Naive thymus-derived CD8-positive, alpha-beta T cell (primary cell): ENCODE measurements at regions not wholly inside any gene's neighbourhood (a gene's known extent, or its start where the extent isn't known, plus 50 kb on each side); places are given as distances from the start of the nearest gene placed in this dataset.

ENCODE experiments used
- ATAC-seq, 2 donors: fragments of 150-1000 bp; cut with Tn5 transposase in 1 of 2; sonication (Bioruptor Pico), chemical (Tn5 transposase) in 1 of 2; 1 replicate in 1 of 2; 2 replicates in 1 of 2; pipeline ENCODE4 v1.10.0; 2021; ENCODE audit warnings: mild to moderate bottlenecking in 2 of 2, moderate library complexity in 2 of 2
- POLR2A ChIA-PET: fragments of 350-600 bp; sonication (Branson Sonifier 250); formaldehyde crosslinking; loops from one replicate; lab custom pipeline; 2021; ENCODE audit warnings: antibody characterized with exemption; lab: Charles Lee
- DNase-seq, 10 donors: peaks; one replicate each; pipeline versions ENCODE4 v3.0.0 to v3.0.0-alpha.2; 2020 to 2022
- H3K27ac Mint-ChIP-seq, 10 donors: one replicate each; pipeline ENCODE4 v1.8.0; 2020 to 2022; ENCODE audit warnings: mild to moderate bottlenecking in 10 of 10, mixed read lengths in 10 of 10, moderate library complexity in 4 of 10, inconsistent platforms in 1 of 10
- H3K27me3 Mint-ChIP-seq, 5 donors: one replicate each; pipeline ENCODE4 v1.8.0; 2021 to 2022; ENCODE audit warnings: mixed read lengths in 5 of 5
- H3K36me3 Mint-ChIP-seq, 3 donors: one replicate each; pipeline ENCODE4 v1.8.0; 2020 to 2022; ENCODE audit warnings: mixed read lengths in 3 of 3, mild to moderate bottlenecking in 2 of 3, inconsistent platforms in 1 of 3
- H3K4me1 Mint-ChIP-seq, 4 donors: one replicate each; pipeline ENCODE4 v1.8.0; 2021 to 2022; ENCODE audit warnings: mixed read lengths in 4 of 4
- H3K4me3 Mint-ChIP-seq, 10 donors: one replicate each; pipeline ENCODE4 v1.8.0; 2020 to 2022; ENCODE audit warnings: mild to moderate bottlenecking in 10 of 10, mixed read lengths in 10 of 10, moderate library complexity in 6 of 10, inconsistent platforms in 1 of 10
- H3K9me3 Mint-ChIP-seq, 9 donors: one replicate each; pipeline ENCODE4 v1.8.0; 2020 to 2022; ENCODE audit warnings: mixed read lengths in 9 of 9, mild to moderate bottlenecking in 3 of 9, inconsistent platforms in 1 of 9, moderate library complexity in 1 of 9

DNA sequence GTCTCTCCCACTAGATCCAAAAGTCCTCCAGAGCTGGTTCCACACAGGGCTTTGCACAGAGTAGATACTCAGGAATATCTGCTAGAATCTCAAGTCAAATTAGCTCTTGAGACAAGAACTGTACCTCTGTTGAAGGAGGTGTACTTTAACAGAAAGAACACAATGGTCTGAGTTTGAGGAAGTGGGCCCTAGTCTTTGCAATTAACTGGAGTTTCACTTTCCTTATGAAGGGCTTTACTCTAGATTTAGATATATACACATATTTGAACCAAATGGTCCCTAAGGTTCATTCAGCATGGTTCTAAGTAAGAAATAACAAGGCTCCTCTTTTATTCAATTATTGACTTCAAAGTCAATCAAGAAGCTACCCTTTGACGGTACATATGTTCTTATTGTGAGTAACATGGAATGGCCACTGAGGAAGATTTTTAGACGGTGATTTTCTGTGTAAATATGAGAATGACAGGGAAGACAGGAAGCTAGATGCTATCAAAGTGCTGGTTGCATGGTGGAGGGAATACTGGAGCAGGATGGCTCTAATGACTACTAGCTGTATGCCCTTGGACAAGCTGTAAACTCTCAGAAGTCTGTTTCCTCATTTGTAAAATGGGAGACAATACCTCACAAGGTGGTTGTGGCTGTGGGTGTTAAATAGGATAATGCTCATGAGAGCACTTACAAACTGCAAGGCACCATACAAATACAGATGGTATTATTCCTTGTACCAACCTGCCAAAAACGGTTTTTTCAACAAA, 73.5 kb upstream of the SERTAD2 start:
- no peaks in the 10 kb centered on the region for H3K9me3 Mint-ChIP-seq
- POLR2A ChIA-PET, result interaction anchor here (0.6 to 3.1 kb wide), 16 partner anchors 9 to 119 kb away, joined by 3 to 52 read pairs (median 4); partner anchors contain the start of gene SERTAD2
- ATAC-seq (peak; percentile 52 to 62), DNase-seq (peak in 3 of 10 donors; percentile 14 to 42 (median 29))
- H3K27me3 Mint-ChIP-seq, result no peaks in the 10 kb centered on the region
- peak overlapping the region; percentile 54 to 78 (median 70) for H3K4me3 Mint-ChIP-seq
- H3K27ac Mint-ChIP-seq, result peak overlapping the region; percentile 67 to 96 (median 91)
- peaks cover 21 to 55% (median 50%) of the 10 kb centered on the region in 4 donors for H3K4me1 Mint-ChIP-seq
- no peaks in the 10 kb centered on the region for H3K36me3 Mint-ChIP-seq

DNA sequence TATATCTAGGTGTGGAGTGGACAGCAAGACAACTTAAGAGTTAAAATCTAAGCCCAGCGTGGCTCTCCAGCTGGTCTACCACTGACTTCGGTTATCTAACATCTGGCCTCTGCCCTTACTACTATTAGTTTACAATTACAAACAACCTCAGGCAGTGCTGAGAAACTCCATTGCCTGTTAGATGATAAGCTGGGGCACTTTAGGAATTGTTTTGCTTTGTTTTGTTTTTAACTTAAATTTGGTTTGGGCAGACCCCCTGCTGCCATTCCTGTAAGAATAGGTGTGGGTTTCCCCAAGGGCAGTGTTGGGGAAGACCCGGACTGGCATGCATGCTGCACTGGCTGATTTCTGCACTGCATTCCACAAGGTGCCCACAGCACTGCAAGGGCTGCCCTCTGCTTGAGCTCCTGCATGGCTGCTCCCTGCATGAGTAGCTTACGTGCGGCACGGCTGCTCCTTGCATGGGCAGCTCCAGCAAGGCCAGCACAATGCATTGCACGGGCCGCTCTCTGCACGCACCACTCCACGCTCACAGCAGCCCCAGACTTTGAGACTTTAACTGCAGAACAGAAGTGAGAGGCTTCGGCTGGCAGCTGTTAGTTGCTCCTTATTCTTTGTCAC, 74.2 kb upstream of the SERTAD2 start:
- no peak for DNase-seq
- Mint-ChIP-seq H3K27me3 (no peaks in the 10 kb centered on the region), H3K27ac (peak overlapping the region; percentile 67 to 96 (median 91)), H3K36me3 (no peaks in the 10 kb centered on the region), H3K4me1 (peaks cover 23 to 58% (median 50%) of the 10 kb centered on the region in 4 donors), H3K9me3 (no peaks in the 10 kb centered on the region), H3K4me3 (peak overlapping the region; percentile 30 to 78 (median 60))
- POLR2A ChIA-PET, result interaction anchor here (0.6 to 3.1 kb wide), 16 partner anchors 10 to 120 kb away, joined by 3 to 52 read pairs (median 4); partner anchors contain the start of gene SERTAD2
- ATAC-seq, result no peak

DNA sequence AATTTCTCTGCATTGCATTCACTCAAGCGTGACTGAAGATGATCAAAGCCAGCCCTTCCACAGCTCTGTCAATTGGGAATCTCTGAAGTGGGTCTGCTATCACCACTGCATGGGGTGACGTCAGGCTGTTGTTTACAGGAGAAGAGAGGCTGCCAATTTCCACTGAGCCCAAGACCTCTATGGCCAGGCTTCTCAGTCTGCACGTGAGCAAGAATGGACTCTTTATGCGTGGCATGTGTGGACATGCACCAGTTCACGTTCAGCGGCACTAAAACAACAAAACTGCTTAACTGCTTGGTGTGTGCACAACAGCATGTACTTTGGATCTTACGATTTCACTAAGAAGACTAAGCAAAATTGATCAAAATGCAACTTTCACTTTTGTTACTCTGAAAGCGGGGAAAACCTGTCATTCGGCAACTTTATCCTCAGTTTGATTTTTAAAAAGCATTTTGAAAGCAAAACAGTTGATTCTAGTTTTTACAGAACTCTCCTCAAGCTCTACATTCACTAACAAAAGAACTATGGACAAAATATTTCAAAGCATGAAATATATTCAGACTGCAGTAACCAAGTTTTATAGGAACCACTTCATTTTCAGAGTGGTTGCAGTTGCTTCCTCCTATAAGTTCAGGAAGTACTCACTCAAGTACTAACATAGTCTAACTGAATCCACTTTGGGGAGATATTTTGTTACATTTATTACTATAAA, 77.0 kb upstream of the SERTAD2 start:
- DNase-seq, result peak; percentile 17 to 67 (median 48)
- Mint-ChIP-seq H3K4me3 (peak overlapping the region; percentile 80 to 93 (median 90)), H3K27me3 (no peaks in the 10 kb centered on the region)

DNA sequence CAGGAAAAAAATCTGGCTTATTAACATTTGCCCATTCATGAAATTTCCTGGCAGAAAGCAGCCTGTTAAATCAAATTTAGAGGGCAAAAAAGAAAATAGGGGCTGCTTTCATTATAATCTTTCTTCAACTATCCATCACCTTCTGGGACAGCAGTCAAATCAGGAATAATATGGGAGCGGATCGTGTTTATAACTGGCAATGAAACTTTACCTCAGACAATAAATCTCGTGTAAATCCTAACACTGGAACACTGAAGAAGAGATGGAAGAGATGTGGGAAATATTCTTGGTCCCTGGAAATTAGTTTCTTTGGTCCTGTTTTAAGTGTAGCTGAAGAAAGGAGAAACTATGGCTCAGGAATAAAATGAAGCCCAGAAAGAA, 77.5 kb upstream of the SERTAD2 start:
- peaks cover 0 to 2% (median 0%) of the 10 kb centered on the region in 3 donors for H3K36me3 Mint-ChIP-seq
- no peaks in the 10 kb centered on the region for H3K27me3 Mint-ChIP-seq
- ATAC-seq, result no peak
- peak overlapping the region; percentile 80 to 93 (median 90) for H3K4me3 Mint-ChIP-seq
- peak overlapping the region; percentile 95 to 100 (median 98) for H3K27ac Mint-ChIP-seq
- H3K9me3 Mint-ChIP-seq, result no peaks in the 10 kb centered on the region
- POLR2A ChIA-PET, result interaction anchor here (0.8 to 4.7 kb wide), 6 partner anchors 18 to 87 kb away, joined by 3 to 47 read pairs (median 4); partner anchors contain the start of gene SERTAD2
- DNase-seq, result no peak
- H3K4me1 Mint-ChIP-seq, result peaks cover 25 to 58% (median 49%) of the 10 kb centered on the region in 4 donors

More for the DNA sequence above, 77.0 kb upstream of the SERTAD2 start:
- peak; percentile 86 for ATAC-seq
- peaks cover 0 to 2% (median 0%) of the 10 kb centered on the region in 3 donors for H3K36me3 Mint-ChIP-seq
- H3K27ac Mint-ChIP-seq, result peak overlapping the region; percentile 95 to 100 (median 98)
- no peaks in the 10 kb centered on the region for H3K9me3 Mint-ChIP-seq
- POLR2A ChIA-PET, result interaction anchor here (0.9 to 4.7 kb wide), 8 partner anchors 12 to 86 kb away, joined by 3 to 47 read pairs (median 4); partner anchors contain the start of gene SERTAD2
- peaks cover 25 to 62% (median 53%) of the 10 kb centered on the region in 4 donors for H3K4me1 Mint-ChIP-seq

DNA sequence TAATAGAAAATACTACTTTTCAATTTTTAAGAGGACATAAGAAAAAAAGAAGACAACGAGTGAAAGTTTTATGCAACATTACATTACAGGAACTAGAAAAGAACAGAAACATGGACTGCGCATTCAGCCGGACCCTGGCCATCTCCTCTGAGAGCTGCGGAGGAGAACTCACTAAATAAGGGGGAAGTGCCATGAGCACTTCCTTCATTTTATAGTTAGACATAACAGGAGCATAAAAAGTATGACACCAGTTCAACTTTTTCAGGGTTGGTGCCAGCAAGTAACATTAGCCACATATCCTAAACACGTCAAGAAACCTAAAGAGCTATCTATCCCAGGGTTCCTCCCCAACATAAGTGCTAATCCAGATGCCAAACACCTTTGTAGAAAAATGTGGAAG, 78.0 kb upstream of the SERTAD2 start:
- peak overlapping the region; percentile 95 to 100 (median 98) for H3K27ac Mint-ChIP-seq
- H3K36me3 Mint-ChIP-seq, result peaks cover 0 to 3% (median 0%) of the 10 kb centered on the region in 3 donors
- H3K4me1 Mint-ChIP-seq, result peaks cover 23 to 54% (median 44%) of the 10 kb centered on the region in 4 donors
- H3K4me3 Mint-ChIP-seq, result peak overlapping the region in 8 of 10 donors; percentile 81 to 93 (median 90)
- POLR2A ChIA-PET, result interaction anchor here (0.8 to 4.7 kb wide), 4 partner anchors 18 to 85 kb away, joined by 3 to 47 read pairs (median 20); partner anchors contain the start of gene SERTAD2
- H3K9me3 Mint-ChIP-seq, result no peaks in the 10 kb centered on the region
- H3K27me3 Mint-ChIP-seq, result no peaks in the 10 kb centered on the region
- ATAC-seq (no peak), DNase-seq (no peak)

DNA sequence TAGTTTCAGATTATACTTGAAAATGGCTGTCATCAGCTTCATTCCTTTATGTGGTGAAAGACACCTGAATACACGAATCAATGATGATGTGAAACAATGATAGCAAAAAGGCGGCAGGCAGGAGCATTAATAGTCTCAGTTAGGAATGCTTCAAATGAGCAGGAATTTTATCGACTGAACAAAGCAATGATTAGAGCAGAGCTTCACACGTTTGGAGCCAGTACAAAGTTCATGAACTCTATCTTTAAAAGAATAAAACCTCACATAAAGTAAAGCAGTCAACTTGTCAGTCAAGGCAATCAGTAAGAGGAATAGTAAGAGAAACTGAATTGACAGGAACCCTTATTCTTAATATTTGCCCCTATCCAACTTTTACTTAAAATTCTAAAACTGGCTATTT, 78.4 kb upstream of the SERTAD2 start:
- Mint-ChIP-seq H3K36me3 (peaks cover 0 to 4% (median 0%) of the 10 kb centered on the region in 3 donors), H3K27ac (peak overlapping the region; percentile 17 to 100 (median 96)), H3K4me3 (peak overlapping the region in 3 of 10 donors; percentile 12 to 90 (median 41)), H3K4me1 (peaks cover 20 to 52% (median 41%) of the 10 kb centered on the region in 4 donors), H3K27me3 (no peaks in the 10 kb centered on the region), H3K9me3 (no peaks in the 10 kb centered on the region)
- no peak for ATAC-seq
- POLR2A ChIA-PET, result interaction anchor here (0.8 to 4.7 kb wide), 4 partner anchors 17 to 86 kb away, joined by 3 to 47 read pairs (median 20); partner anchors contain the start of gene SERTAD2
- DNase-seq, result no peak

DNA sequence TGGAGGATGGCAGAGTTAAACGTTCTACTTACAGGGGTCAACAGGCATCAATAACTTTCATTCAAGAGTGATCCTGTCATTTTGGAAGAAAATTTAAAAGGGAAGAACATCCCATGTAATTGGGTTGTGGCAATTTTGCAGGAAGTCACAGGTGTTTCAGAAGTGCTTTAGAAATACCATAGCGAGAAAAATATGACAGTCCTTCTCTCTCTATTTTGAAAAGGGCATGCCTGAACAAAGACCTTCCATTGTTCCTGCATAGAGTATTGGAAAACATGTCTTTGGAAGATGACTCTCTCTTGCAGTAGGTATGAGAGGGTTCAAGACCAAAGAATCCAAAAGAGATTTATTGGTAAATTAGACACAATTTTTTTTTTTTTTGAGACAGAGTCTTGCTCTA, 81.8 kb upstream of the SERTAD2 start:
- Mint-ChIP-seq H3K9me3 (no peaks in the 10 kb centered on the region), H3K27ac (peak overlapping the region in 1 of 10 donors; percentile 63), H3K4me3 (no peak overlapping the region), H3K36me3 (peaks cover 0 to 4% (median 0%) of the 10 kb centered on the region in 3 donors), H3K4me1 (peaks cover 17 to 41% (median 31%) of the 10 kb centered on the region in 4 donors), H3K27me3 (no peaks in the 10 kb centered on the region)
- DNase-seq, result no peak
- ATAC-seq, result no peak
- POLR2A ChIA-PET, result interaction anchor here (2.1 kb wide), 1 partner anchor 12 kb away, joined by 15 read pairs; no protein-coding TSS in a partner anchor

DNA sequence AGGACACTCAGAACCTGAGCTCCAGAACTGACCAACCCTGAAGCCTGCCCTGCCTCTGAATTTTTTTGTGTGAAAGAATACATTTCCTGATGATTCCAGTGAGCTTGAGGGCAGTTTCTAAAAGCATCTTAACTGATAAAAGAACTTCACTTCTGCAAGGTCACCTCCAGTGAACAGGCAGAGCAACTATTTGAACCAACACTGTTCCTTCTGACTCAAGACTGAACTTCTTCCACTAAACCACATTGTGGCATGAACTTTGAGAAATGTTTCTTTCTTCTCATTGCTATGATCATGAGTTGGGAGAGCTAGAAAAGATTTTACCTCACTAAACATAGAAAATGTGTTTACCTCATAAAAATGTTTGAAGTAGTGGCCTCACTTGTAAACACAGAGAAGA, 83.8 kb upstream of the SERTAD2 start:
- peak overlapping the region in 3 of 10 donors; percentile 4 to 73 (median 37) for H3K27ac Mint-ChIP-seq
- H3K4me1 Mint-ChIP-seq, result peaks cover 8 to 21% (median 15%) of the 10 kb centered on the region in 4 donors
- peaks cover 0 to 4% (median 0%) of the 10 kb centered on the region in 3 donors for H3K36me3 Mint-ChIP-seq
- DNase-seq, result no peak
- ATAC-seq, result peak in 1 of 2 donors; percentile 36
- no peaks in the 10 kb centered on the region for H3K27me3 Mint-ChIP-seq
- no peaks in the 10 kb centered on the region for H3K9me3 Mint-ChIP-seq
- POLR2A ChIA-PET, result interaction anchor here (0.9 to 2.1 kb wide), 7 partner anchors 10 to 84 kb away, joined by 3 to 15 read pairs (median 4); partner anchors contain the start of gene SERTAD2
- no peak overlapping the region for H3K4me3 Mint-ChIP-seq

DNA sequence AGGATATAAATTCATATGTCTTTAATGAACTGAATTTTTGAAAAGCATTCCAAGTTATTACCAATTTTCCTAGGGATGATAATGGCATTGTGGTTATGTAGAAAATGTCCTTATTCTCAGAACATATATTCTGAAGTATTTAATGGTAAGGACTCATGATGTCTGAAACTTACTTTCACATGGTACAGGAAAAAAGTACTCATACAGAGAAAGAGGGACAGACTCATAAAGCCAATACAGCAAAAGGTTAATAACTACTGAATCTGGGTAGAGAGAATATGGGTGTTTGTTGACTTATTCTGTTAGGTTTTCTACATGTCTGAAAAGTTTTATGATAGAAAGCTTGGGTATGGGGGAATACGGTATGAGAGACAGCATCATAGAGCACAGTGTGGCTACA, 84.3 kb upstream of the SERTAD2 start:
- Mint-ChIP-seq H3K27me3 (no peaks in the 10 kb centered on the region), H3K4me1 (peaks cover 8 to 21% (median 15%) of the 10 kb centered on the region in 4 donors), H3K36me3 (peaks cover 0 to 4% (median 0%) of the 10 kb centered on the region in 3 donors), H3K27ac (peak overlapping the region in 1 of 10 donors; percentile 4), H3K4me3 (no peak overlapping the region), H3K9me3 (no peaks in the 10 kb centered on the region)
- POLR2A ChIA-PET, result interaction anchor here (0.9 to 1.9 kb wide), 5 partner anchors 11 to 83 kb away, joined by 3 to 6 read pairs (median 4); no protein-coding TSS in a partner anchor
- DNase-seq, result no peak
- no peak for ATAC-seq

DNA sequence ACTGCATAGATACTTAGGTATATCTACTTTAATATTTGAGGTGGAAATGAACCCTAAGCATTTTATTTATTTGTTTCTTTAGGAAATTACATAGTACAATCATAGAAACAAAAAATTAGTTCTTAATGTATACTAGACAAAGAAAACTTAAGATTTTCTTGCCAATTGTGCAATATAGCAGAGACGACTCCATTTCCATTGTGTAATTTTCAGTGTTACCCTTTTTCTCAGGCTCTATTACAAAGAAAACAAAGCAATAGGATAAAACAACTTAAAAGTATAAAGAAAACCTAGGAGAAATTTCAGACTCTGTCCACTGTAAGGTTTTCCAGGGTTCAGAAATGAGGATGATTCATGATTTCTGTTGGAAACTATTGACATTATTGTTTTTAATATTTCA, 89.0 kb upstream of the SERTAD2 start:
- H3K36me3 Mint-ChIP-seq, result no peaks in the 10 kb centered on the region
- peaks cover 5 to 14% (median 10%) of the 10 kb centered on the region in 4 donors for H3K4me1 Mint-ChIP-seq
- H3K27me3 Mint-ChIP-seq, result no peaks in the 10 kb centered on the region
- POLR2A ChIA-PET, result interaction anchor here (0.6 to 2.7 kb wide), 4 partner anchors 8 to 78 kb away, joined by 3 to 13 read pairs (median 4); no protein-coding TSS in a partner anchor
- no peaks in the 10 kb centered on the region for H3K9me3 Mint-ChIP-seq
- no peak overlapping the region for H3K27ac Mint-ChIP-seq
- H3K4me3 Mint-ChIP-seq, result no peak overlapping the region
- ATAC-seq (no peak), DNase-seq (no peak)

DNA sequence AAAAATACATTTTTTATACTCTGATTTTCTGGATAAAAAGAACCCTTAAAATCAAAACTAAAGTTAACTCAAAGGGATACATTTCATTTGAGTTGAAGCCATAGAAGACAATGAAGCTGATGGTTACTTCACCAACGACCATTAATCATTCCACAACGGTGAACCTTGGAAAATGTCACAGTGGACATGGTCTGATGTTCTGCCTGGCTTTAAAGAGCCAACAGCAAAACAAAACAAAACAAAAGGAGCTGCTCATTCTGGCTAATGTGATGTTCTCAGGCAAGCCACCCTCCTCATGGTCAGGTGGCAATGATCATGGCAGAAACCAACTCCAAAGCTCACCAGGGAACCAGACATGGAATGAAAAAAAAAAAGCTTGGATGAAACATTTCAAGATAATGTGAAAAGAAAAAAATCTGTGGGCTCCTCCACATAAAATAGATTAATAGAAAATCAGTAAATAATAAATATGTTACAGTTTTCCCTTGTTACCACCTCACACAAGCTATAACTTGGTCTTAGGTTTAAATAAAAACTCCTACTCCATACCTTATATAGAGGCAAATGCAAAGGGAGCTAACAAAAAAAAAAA, 90.1 kb upstream of the SERTAD2 start:
- no peak for ATAC-seq
- H3K27me3 Mint-ChIP-seq, result no peaks in the 10 kb centered on the region
- POLR2A ChIA-PET, result interaction anchor here (0.6 to 1.6 kb wide), 3 partner anchors 16 to 90 kb away, joined by 3 to 9 read pairs (median 4); partner anchors contain the start of gene SERTAD2
- no peak overlapping the region for H3K27ac Mint-ChIP-seq
- H3K9me3 Mint-ChIP-seq, result no peaks in the 10 kb centered on the region
- H3K4me1 Mint-ChIP-seq, result peaks cover 5 to 13% (median 9%) of the 10 kb centered on the region in 4 donors
- H3K4me3 Mint-ChIP-seq, result no peak overlapping the region
- DNase-seq, result no peak
- H3K36me3 Mint-ChIP-seq, result no peaks in the 10 kb centered on the region
